Adrenal gland (tissue), 9 donors: ENCODE measurements at regions not wholly inside any gene's neighbourhood (a gene's known extent, or its start where the extent isn't known, plus 50 kb on each side); places are given as distances from the start of the nearest gene placed in this dataset.

Experiments
- DNase-seq, 7 donors: peaks; one replicate each; pipeline ENCODE4 v3.0.0-alpha.2; 2019 to 2020
- H3K27ac ChIP-seq, 5 donors: fragments of 200-600 bp; sonication (generic) in 4 of 5; 1 replicate in 3 of 5; 2 replicates in 2 of 5; pipeline versions ENCODE4 v1.5.1 to v1.8.0; 2016 to 2020; ENCODE audit warnings: mild to moderate bottlenecking in 1 of 5
- H3K27me3 ChIP-seq: fragments of 200-600 bp; 2 replicates; pipeline ENCODE4 v1.8.0; 2021
- H3K36me3 ChIP-seq, 2 donors: fragments of 200-600 bp; replicated peaks in 1 of 2; 1 replicate in 1 of 2; 2 replicates in 1 of 2; pipeline versions ENCODE4 v1.5.1 to v1.8.0; 2018 to 2022
- H3K4me1 ChIP-seq, 2 donors: fragments of 200-600 bp; replicated peaks in 1 of 2; 1 replicate in 1 of 2; 2 replicates in 1 of 2; pipeline versions ENCODE4 v1.5.1 to v1.8.0; 2018 to 2021
- H3K4me3 ChIP-seq, 4 donors: fragments of 200-600 bp; sonication (generic) in 3 of 4; one replicate each; pipeline ENCODE4 v1.5.1; 2016 to 2018
- H3K9me3 ChIP-seq, 3 donors: fragments of 200-600 bp; sonication (generic) in 1 of 3; replicated peaks in 1 of 3; 1 replicate in 2 of 3; 2 replicates in 1 of 3; pipeline versions ENCODE4 v1.5.1 to v1.8.0; 2016 to 2021
- POLR2A ChIP-seq, 2 donors: fragments of 450-650 bp; IDR thresholded peaks; one replicate each; pipeline ENCODE4 v1.6.1; 2017; ENCODE audit warnings: antibody characterized with exemption in 2 of 2, mild to moderate bottlenecking in 2 of 2, moderate library complexity in 1 of 2
- WGBS, 4 donors: extraction: QIAGEN DNeasy Blood & Tissue Kit in 2 of 4; methylation state at CpG; one replicate each; pipeline versions ENCODE4 v1.1.5 to v1.1.7; 2013 to 2017; 5-methylcytosine and 5-hydroxymethylcytosine counted together
- intact Hi-C, 2 donors: fragments of 100-400 bp; cut with DNase I; formaldehyde crosslinking; loops; one replicate each; pipeline versions ENCODE4 v1.14.1 to v1.15.0; 2022 to 2023
- TF ChIP-seq, protein P1 (sequence below), 6 experiments: fragments of 450-650 bp in 4 of 6; fragments of 200-600 bp in 2 of 6; sonication (generic) in 1 of 6; IDR thresholded peaks; 1 replicate in 5 of 6; 2 replicates in 1 of 6; pipeline versions ENCODE4 v1.5.1 to v1.8.0; 2016 to 2021; ENCODE audit warnings: antibody characterized with exemption in 6 of 6, mild to moderate bottlenecking in 2 of 6, moderate library complexity in 1 of 6
- donor health status: healthy with polysubstance abuse.
- donor health status: Bipolar disorder and iron deficiency.
- donor health status: DM: yes; HTN: yes; CAD: no.
- donor health status: DM: no; HTN: no; CAD: no.
- donor health status: DM: no; HTN: no; CAD: no.

DNA sequence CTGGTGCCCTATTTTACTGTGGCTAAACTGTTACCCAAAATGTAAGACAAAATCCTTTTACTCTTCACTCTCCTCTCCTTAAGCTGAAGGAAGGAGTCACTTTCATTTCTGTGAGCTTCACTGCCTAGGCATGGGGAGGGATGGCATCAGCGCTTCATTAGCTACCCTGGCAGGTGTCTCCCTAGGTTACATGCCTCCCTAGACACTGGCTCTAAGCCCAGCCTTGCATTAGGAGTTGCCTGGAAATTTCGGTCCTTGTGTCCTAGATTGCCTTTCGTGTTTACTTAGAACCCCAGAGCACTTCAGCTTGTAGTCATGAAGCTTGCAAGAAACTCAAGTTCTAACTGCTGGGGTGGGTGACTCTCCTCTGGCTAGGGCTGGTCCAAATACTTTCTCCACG lies 520.5 kb upstream of the STXBP6 start:
- intact Hi-C loops: no loop called here
- 54 to 100% (median 68%) methylated on average over 1 to 4 of the region's 4 CpGs for WGBS, 4 donors

DNA sequence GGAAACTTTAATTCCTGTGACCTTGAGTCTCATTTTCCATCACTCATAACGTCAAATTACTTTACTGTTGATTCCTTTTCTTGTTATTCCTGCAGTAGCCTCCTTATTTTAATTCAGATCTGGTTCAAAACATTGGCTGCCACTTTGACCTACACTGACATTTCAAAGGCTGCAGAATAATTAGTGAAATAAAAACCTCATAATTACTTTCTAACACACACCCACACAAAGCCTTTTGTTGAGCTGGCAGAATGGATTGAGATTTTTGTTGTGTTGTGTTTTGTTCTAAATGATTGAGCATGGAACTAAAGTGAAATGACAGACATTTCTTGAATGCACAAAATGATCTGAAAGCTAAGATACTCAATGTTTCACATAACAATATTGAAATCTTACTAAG lies 507.5 kb upstream of the STXBP6 start:
- 11 to 29% (median 26%) methylated on average over 1 of the region's 1 CpG for WGBS, 4 donors
- TF ChIP-seq, protein P1, sequence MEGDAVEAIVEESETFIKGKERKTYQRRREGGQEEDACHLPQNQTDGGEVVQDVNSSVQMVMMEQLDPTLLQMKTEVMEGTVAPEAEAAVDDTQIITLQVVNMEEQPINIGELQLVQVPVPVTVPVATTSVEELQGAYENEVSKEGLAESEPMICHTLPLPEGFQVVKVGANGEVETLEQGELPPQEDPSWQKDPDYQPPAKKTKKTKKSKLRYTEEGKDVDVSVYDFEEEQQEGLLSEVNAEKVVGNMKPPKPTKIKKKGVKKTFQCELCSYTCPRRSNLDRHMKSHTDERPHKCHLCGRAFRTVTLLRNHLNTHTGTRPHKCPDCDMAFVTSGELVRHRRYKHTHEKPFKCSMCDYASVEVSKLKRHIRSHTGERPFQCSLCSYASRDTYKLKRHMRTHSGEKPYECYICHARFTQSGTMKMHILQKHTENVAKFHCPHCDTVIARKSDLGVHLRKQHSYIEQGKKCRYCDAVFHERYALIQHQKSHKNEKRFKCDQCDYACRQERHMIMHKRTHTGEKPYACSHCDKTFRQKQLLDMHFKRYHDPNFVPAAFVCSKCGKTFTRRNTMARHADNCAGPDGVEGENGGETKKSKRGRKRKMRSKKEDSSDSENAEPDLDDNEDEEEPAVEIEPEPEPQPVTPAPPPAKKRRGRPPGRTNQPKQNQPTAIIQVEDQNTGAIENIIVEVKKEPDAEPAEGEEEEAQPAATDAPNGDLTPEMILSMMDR (IDR thresholded peaks at IDR 0.05): no peak
- TF ChIP-seq POLR2A (IDR thresholded peaks at IDR 0.05): no peak
- no peaks in the 10 kb centered on the region for H3K27me3 ChIP-seq

More for the DNA sequence above, 520.5 kb upstream of the STXBP6 start:
- H3K9me3 ChIP-seq: no peaks in the 10 kb centered on the region
- no peaks in the 10 kb centered on the region for H3K27me3 ChIP-seq
- no peaks in the 10 kb centered on the region for H3K36me3 ChIP-seq
- no peak overlapping the region for H3K27ac ChIP-seq
- TF ChIP-seq, protein P1 (IDR thresholded peaks at IDR 0.05): no peak
- TF ChIP-seq POLR2A (IDR thresholded peaks at IDR 0.05): no peak
- H3K4me1 ChIP-seq: no peaks in the 10 kb centered on the region
- DNase-seq: no peak
- H3K4me3 ChIP-seq: no peak overlapping the region

DNA sequence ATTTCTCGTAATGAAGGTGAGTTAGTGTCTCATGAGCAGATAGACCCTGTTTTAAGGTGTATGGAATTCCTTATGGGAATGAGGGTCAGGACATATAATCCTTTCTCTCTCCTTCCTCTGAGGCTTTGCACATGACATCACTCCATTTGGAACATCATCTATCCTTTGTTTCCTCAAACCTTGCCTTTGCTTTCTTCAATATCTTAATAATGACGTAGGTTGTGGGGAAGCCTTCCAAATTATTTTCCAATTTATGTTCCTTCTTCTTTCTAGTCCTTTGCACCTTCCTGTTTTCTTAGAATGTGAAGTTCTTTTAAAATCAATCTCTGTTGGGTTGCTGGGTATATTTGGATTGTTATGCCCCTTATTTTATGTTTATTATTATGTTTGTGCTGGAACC lies 502.9 kb upstream of the STXBP6 start:
- Histone ChIP-seq H3K9me3 (no peaks in the 10 kb centered on the region), H3K36me3 (no peaks in the 10 kb centered on the region), H3K27me3 (no peaks in the 10 kb centered on the region), H3K27ac (no peak overlapping the region), H3K4me3 (no peak overlapping the region), H3K4me1 (no peaks in the 10 kb centered on the region)
- no peak for DNase-seq
- TF ChIP-seq, protein P1 (IDR thresholded peaks at IDR 0.05): no peak
- 43 to 60% (median 43%) methylated on average over 2 of the region's 2 CpGs for WGBS, 4 donors
- intact Hi-C loops: no loop called here

More for the DNA sequence above, 507.5 kb upstream of the STXBP6 start:
- Histone ChIP-seq H3K4me1 (no peaks in the 10 kb centered on the region), H3K4me3 (no peak overlapping the region), H3K9me3 (no peaks in the 10 kb centered on the region), H3K27ac (no peak overlapping the region), H3K36me3 (no peaks in the 10 kb centered on the region)
- intact Hi-C loops: no loop called here
- no peak for DNase-seq

DNA sequence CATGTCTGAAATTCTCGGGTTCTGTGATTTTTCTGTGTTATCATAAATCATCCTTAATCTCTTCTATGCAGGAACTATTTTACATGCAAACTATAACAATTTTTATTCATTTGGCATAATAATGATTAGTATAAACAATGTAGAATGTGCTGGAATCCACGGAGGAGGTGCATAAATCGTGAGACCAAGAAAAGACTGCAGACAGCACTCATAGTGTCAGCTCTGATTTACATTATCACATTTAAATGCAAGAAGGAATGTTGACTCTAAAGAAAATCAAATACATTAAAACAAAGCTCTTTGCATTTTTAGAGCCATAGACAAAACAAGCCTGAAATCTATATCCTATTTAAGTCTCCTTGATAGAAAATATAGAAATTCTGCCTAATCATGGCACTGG lies 501.7 kb upstream of the STXBP6 start:
- WGBS, 4 donors: 29 to 37% (median 33%) methylated on average over 3 of the region's 3 CpGs
- intact Hi-C loops: no loop called here

More for the DNA sequence above, 501.7 kb upstream of the STXBP6 start:
- Histone ChIP-seq H3K4me3 (no peak overlapping the region), H3K9me3 (no peaks in the 10 kb centered on the region), H3K4me1 (no peaks in the 10 kb centered on the region), H3K36me3 (no peaks in the 10 kb centered on the region), H3K27ac (no peak overlapping the region), H3K27me3 (no peaks in the 10 kb centered on the region)
- no peak for DNase-seq
- TF ChIP-seq, protein P1 (IDR thresholded peaks at IDR 0.05): no peak
- TF ChIP-seq POLR2A (IDR thresholded peaks at IDR 0.05): no peak
